ENCODE measurements at regions not wholly inside any gene's neighbourhood (a gene's known extent, or its start where the extent isn't known, plus 50 kb on each side); places are given as distances from the start of the nearest gene placed in this dataset.
"Not testable (repeated sequence)": the region's sequence is repeated elsewhere in the genome, so short reads cannot be mapped to it uniquely, and the experiment has no call there.

- no peaks in the 10 kb centered on the region for H3K36me3 ChIP-seq
- no peaks in the 10 kb centered on the region for H3K9me3 ChIP-seq
- no peak for DNase-seq
- H3K4me3 ChIP-seq, result no peak overlapping the region
- H3K27me3 ChIP-seq, result no peaks in the 10 kb centered on the region
These were observed 76.2 kb upstream of the RASSF8 start for GRCh38 chr12:25882266-25882665.

- no peaks in the 10 kb centered on the region for H3K27me3 ChIP-seq
- DNase-seq, result no peak
- no peaks in the 10 kb centered on the region for H3K36me3 ChIP-seq
- no peaks in the 10 kb centered on the region for H3K9me3 ChIP-seq
- no peak overlapping the region for H3K4me3 ChIP-seq
These were observed 75.2 kb upstream of the RASSF8 start for GRCh38 chr12:25883026-25883916.

- no peak for DNase-seq
- Histone ChIP-seq H3K36me3 (no peaks in the 10 kb centered on the region), H3K4me3 (no peak overlapping the region), H3K27me3 (no peaks in the 10 kb centered on the region; the same call in 1 of the 2 replicates), H3K9me3 (no peaks in the 10 kb centered on the region)
These were observed 74.2 kb upstream of the RASSF8 start for GRCh38 chr12:25884024-25884919.

- H3K9me3 ChIP-seq, result no peaks in the 10 kb centered on the region
- no peaks in the 10 kb centered on the region for H3K36me3 ChIP-seq
- no peak overlapping the region for H3K4me3 ChIP-seq
- no peaks in the 10 kb centered on the region; the same call in 1 of the 2 replicates for H3K27me3 ChIP-seq
- DNase-seq, result no peak
These were observed 73.6 kb upstream of the RASSF8 start for GRCh38 chr12:25884920-25885234.

- Histone ChIP-seq H3K36me3 (no peaks in the 10 kb centered on the region), H3K27me3 (no peaks in the 10 kb centered on the region; the same call in 1 of the 2 replicates), H3K4me3 (no peak overlapping the region), H3K9me3 (no peaks in the 10 kb centered on the region)
- DNase-seq, result no peak
These were observed 72.1 kb upstream of the RASSF8 start for GRCh38 chr12:25886396-25886795.

GRCh38 chr12:25887367-25887766, 71.1 kb upstream of the RASSF8 start:
- no peak for DNase-seq
- Histone ChIP-seq H3K4me3 (no peak overlapping the region), H3K9me3 (no peaks in the 10 kb centered on the region), H3K27me3 (no peaks in the 10 kb centered on the region; the same call in 1 of the 2 replicates), H3K36me3 (no peaks in the 10 kb centered on the region)

GRCh38 chr12:25889185-25889584, 69.3 kb upstream of the RASSF8 start:
- Histone ChIP-seq H3K36me3 (no peaks in the 10 kb centered on the region), H3K27me3 (no peaks in the 10 kb centered on the region; the same call in 1 of the 2 replicates), H3K9me3 (no peaks in the 10 kb centered on the region), H3K4me3 (no peak overlapping the region)
- DNase-seq, result no peak

- not testable (repeated sequence) for H3K27me3 ChIP-seq, H3K36me3 ChIP-seq, DNase-seq, H3K9me3 ChIP-seq, H3K4me3 ChIP-seq
These were observed 67.4 kb upstream of the RASSF8 start for GRCh38 chr12:25891095-25891494.

GRCh38 chr12:25894759-25895158, 63.7 kb upstream of the RASSF8 start:
- Histone ChIP-seq H3K4me3 (no peak overlapping the region), H3K36me3 (no peaks in the 10 kb centered on the region), H3K27me3 (no peaks in the 10 kb centered on the region), H3K9me3 (no peaks in the 10 kb centered on the region)
- no peak for DNase-seq

GRCh38 chr12:25896981-25897380, 61.5 kb upstream of the RASSF8 start:
- H3K27me3 ChIP-seq, result no peaks in the 10 kb centered on the region
- H3K4me3 ChIP-seq, result no peak overlapping the region
- no peaks in the 10 kb centered on the region for H3K36me3 ChIP-seq
- DNase-seq, result no peak
- H3K9me3 ChIP-seq, result no peaks in the 10 kb centered on the region

GRCh38 chr12:25903603-25904245, 54.8 kb upstream of the RASSF8 start:
- H3K9me3 ChIP-seq, result no peaks in the 10 kb centered on the region
- H3K27me3 ChIP-seq, result no peaks in the 10 kb centered on the region
- DNase-seq, result no peak
- H3K4me3 ChIP-seq, result no peak overlapping the region
- H3K36me3 ChIP-seq, result no peaks in the 10 kb centered on the region

- H3K4me3 ChIP-seq, result no peak overlapping the region
- no peaks in the 10 kb centered on the region for H3K36me3 ChIP-seq
- no peaks in the 10 kb centered on the region for H3K27me3 ChIP-seq
- H3K9me3 ChIP-seq, result no peaks in the 10 kb centered on the region
- DNase-seq, result no peak
These were observed 54.0 kb upstream of the RASSF8 start for GRCh38 chr12:25904442-25904841.

GRCh38 chr12:25906651-25907340, 51.7 kb upstream of the RASSF8 start:
- Histone ChIP-seq H3K36me3 (no peaks in the 10 kb centered on the region), H3K9me3 (no peaks in the 10 kb centered on the region), H3K4me3 (no peak overlapping the region), H3K27me3 (no peaks in the 10 kb centered on the region)
- DNase-seq, result no peak
